ENCODE measurements at regions not wholly inside any gene's neighbourhood (a gene's known extent, or its start where the extent isn't known, plus 50 kb on each side); places are given as distances from the start of the nearest gene placed in this dataset.

- Mint-ChIP-seq H3K9me3 (no peaks in the 10 kb centered on the region), H3K4me3 (no peak overlapping the region), H3K36me3 (no peaks in the 10 kb centered on the region), H3K27me3 (no peaks in the 10 kb centered on the region), H3K4me1 (ENCODE audit: unreplicated experiment) (no peaks in the 10 kb centered on the region), H3K27ac (no peak overlapping the region)
- no peak for TF ChIP-seq CTCF (conservative IDR thresholded peaks at IDR 0.05)
- no peak for DNase-seq (ENCODE audit: extremely low spot score, unreplicated experiment)
Measured at GRCh38 chr2:82476094-82476493, 1983.0 kb downstream of the SUCLG1 start.

- Mint-ChIP-seq H3K27ac (no peak overlapping the region), H3K27me3 (no peaks in the 10 kb centered on the region), H3K4me1 (ENCODE audit: unreplicated experiment) (no peaks in the 10 kb centered on the region), H3K36me3 (no peaks in the 10 kb centered on the region), H3K4me3 (no peak overlapping the region), H3K9me3 (no peaks in the 10 kb centered on the region)
- DNase-seq (ENCODE audit: extremely low spot score, unreplicated experiment), result no peak
- TF ChIP-seq CTCF (conservative IDR thresholded peaks at IDR 0.05), result no peak
Measured at GRCh38 chr2:82428251-82428650, 2030.8 kb downstream of the SUCLG1 start.

- Mint-ChIP-seq H3K36me3 (no peaks in the 10 kb centered on the region), H3K27me3 (no peaks in the 10 kb centered on the region), H3K4me1 (ENCODE audit: unreplicated experiment) (no peaks in the 10 kb centered on the region), H3K27ac (no peak overlapping the region), H3K4me3 (no peak overlapping the region), H3K9me3 (no peaks in the 10 kb centered on the region)
- DNase-seq (ENCODE audit: extremely low spot score, unreplicated experiment), result no peak
- no peak for TF ChIP-seq CTCF (conservative IDR thresholded peaks at IDR 0.05)
Measured at GRCh38 chr2:82412021-82412420, 2047.1 kb downstream of the SUCLG1 start.

- no peak overlapping the region for H3K27ac Mint-ChIP-seq
- no peak for TF ChIP-seq CTCF (conservative IDR thresholded peaks at IDR 0.05)
- H3K27me3 Mint-ChIP-seq, result no peaks in the 10 kb centered on the region
- no peak overlapping the region for H3K4me3 Mint-ChIP-seq
- H3K36me3 Mint-ChIP-seq, result no peaks in the 10 kb centered on the region
- DNase-seq (ENCODE audit: extremely low spot score, unreplicated experiment), result no peak
- no peaks in the 10 kb centered on the region for H3K9me3 Mint-ChIP-seq
- H3K4me1 Mint-ChIP-seq (ENCODE audit: unreplicated experiment), result no peaks in the 10 kb centered on the region
Measured at GRCh38 chr2:82411071-82411470, 2048.0 kb downstream of the SUCLG1 start.

GRCh38 chr2:82395531-82395930 lies 2063.5 kb downstream of the SUCLG1 start:
- no peaks in the 10 kb centered on the region for H3K27me3 Mint-ChIP-seq
- no peak for DNase-seq (ENCODE audit: extremely low spot score, unreplicated experiment)
- no peak for TF ChIP-seq CTCF (conservative IDR thresholded peaks at IDR 0.05)
- H3K36me3 Mint-ChIP-seq, result no peaks in the 10 kb centered on the region
- no peak overlapping the region for H3K4me3 Mint-ChIP-seq
- H3K9me3 Mint-ChIP-seq, result no peaks in the 10 kb centered on the region
- no peak overlapping the region for H3K27ac Mint-ChIP-seq
- H3K4me1 Mint-ChIP-seq (ENCODE audit: unreplicated experiment), result no peaks in the 10 kb centered on the region

- no peaks in the 10 kb centered on the region for H3K27me3 Mint-ChIP-seq
- H3K4me3 Mint-ChIP-seq, result no peak overlapping the region
- DNase-seq (ENCODE audit: extremely low spot score, unreplicated experiment), result no peak
- no peak for TF ChIP-seq CTCF (conservative IDR thresholded peaks at IDR 0.05)
- no peaks in the 10 kb centered on the region for H3K4me1 Mint-ChIP-seq (ENCODE audit: unreplicated experiment)
- H3K9me3 Mint-ChIP-seq, result peaks cover 4% of the 10 kb centered on the region
- no peak overlapping the region for H3K27ac Mint-ChIP-seq
- no peaks in the 10 kb centered on the region for H3K36me3 Mint-ChIP-seq
Measured at GRCh38 chr2:82391386-82391785, 2067.7 kb downstream of the SUCLG1 start.
